Endothelial cell (in vitro differentiated cells): ENCODE measurements at regions not wholly inside any gene's neighbourhood (a gene's known extent, or its start where the extent isn't known, plus 50 kb on each side); places are given as distances from the start of the nearest gene placed in this dataset.

ENCODE experiments used
- DNase-seq: peaks from one replicate; pipeline ENCODE4 v3.0.0; 2021; ENCODE audit warnings: low spot score
- H3K27ac Mint-ChIP-seq: one replicate; pipeline ENCODE4 v1.8.0; 2021; ENCODE audit warnings: mixed read lengths, inconsistent platforms; ENCODE audit not compliant: unreplicated experiment
- H3K27me3 Mint-ChIP-seq: one replicate; pipeline ENCODE4 v1.8.0; 2021; ENCODE audit warnings: mild to moderate bottlenecking, moderate library complexity, mixed read lengths, inconsistent platforms; ENCODE audit not compliant: unreplicated experiment
- H3K36me3 Mint-ChIP-seq: one replicate; pipeline ENCODE4 v1.8.0; 2021; ENCODE audit warnings: mild to moderate bottlenecking, low read depth, mixed read lengths, inconsistent platforms; ENCODE audit not compliant: unreplicated experiment
- H3K4me1 Mint-ChIP-seq: one replicate; pipeline ENCODE4 v1.8.0; 2021; ENCODE audit warnings: mild to moderate bottlenecking, mixed read lengths, inconsistent platforms; ENCODE audit not compliant: unreplicated experiment
- H3K4me3 Mint-ChIP-seq: one replicate; pipeline ENCODE4 v1.8.0; 2021; ENCODE audit warnings: mild to moderate bottlenecking, mixed read lengths, inconsistent platforms; ENCODE audit not compliant: unreplicated experiment
- H3K9me3 Mint-ChIP-seq: one replicate; pipeline ENCODE4 v1.8.0; 2021; ENCODE audit warnings: mixed read lengths, inconsistent platforms; ENCODE audit not compliant: unreplicated experiment
- CTCF ChIP-seq: fragments of 200-600 bp; sonication (generic); IDR thresholded peaks from one replicate; pipeline ENCODE4 v1.5.0; 2021; ENCODE audit warnings: antibody characterized with exemption; ENCODE audit not compliant: unreplicated experiment

GRCh38 chr5:42026446-42026845 is 101.4 kb downstream of the FBXO4 start:
- Mint-ChIP-seq H3K36me3 (no peaks in the 10 kb centered on the region), H3K9me3 (no peaks in the 10 kb centered on the region), H3K27ac (no peak overlapping the region), H3K27me3 (no peaks in the 10 kb centered on the region), H3K4me3 (no peak overlapping the region), H3K4me1 (no peaks in the 10 kb centered on the region)
- no peak for TF ChIP-seq CTCF
- DNase-seq, result no peak

GRCh38 chr5:42032137-42032536 is 107.1 kb downstream of the FBXO4 start:
- DNase-seq, result no peak
- H3K27me3 Mint-ChIP-seq, result no peaks in the 10 kb centered on the region
- no peak overlapping the region for H3K27ac Mint-ChIP-seq
- H3K4me3 Mint-ChIP-seq, result no peak overlapping the region
- H3K9me3 Mint-ChIP-seq, result no peaks in the 10 kb centered on the region
- H3K4me1 Mint-ChIP-seq, result no peaks in the 10 kb centered on the region
- TF ChIP-seq CTCF, result no peak
- H3K36me3 Mint-ChIP-seq, result no peaks in the 10 kb centered on the region

GRCh38 chr5:42035526-42035925 is 110.4 kb downstream of the FBXO4 start:
- Mint-ChIP-seq H3K9me3 (no peaks in the 10 kb centered on the region), H3K36me3 (no peaks in the 10 kb centered on the region), H3K27ac (no peak overlapping the region), H3K4me1 (peaks cover 2% of the 10 kb centered on the region), H3K4me3 (no peak overlapping the region), H3K27me3 (no peaks in the 10 kb centered on the region)
- no peak for DNase-seq
- no peak for TF ChIP-seq CTCF

DNA sequence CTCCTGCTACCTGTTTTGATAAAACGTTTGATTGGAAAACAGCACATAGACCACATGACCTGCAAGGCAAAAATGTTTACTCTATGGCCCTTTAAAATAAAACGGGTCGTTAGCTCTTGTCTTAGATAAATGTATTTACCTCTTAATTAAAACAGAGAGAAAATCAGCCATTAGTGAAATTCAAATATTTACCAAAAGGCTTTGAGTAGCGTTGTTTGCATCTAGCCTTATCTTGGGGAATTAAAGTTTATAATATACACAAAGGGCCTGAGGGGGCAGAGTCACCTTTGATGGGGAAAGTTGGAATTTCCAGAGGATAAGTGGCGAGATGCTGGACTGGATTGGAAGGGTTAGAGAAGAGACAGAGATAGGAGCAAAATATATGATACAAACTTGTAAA is 111.3 kb downstream of the FBXO4 start:
- H3K27me3 Mint-ChIP-seq, result no peaks in the 10 kb centered on the region
- no peaks in the 10 kb centered on the region for H3K9me3 Mint-ChIP-seq
- TF ChIP-seq CTCF, result no peak
- DNase-seq, result no peak
- peaks cover 2% of the 10 kb centered on the region for H3K4me1 Mint-ChIP-seq
- no peaks in the 10 kb centered on the region for H3K36me3 Mint-ChIP-seq
- H3K27ac Mint-ChIP-seq, result no peak overlapping the region
- H3K4me3 Mint-ChIP-seq, result no peak overlapping the region

DNA sequence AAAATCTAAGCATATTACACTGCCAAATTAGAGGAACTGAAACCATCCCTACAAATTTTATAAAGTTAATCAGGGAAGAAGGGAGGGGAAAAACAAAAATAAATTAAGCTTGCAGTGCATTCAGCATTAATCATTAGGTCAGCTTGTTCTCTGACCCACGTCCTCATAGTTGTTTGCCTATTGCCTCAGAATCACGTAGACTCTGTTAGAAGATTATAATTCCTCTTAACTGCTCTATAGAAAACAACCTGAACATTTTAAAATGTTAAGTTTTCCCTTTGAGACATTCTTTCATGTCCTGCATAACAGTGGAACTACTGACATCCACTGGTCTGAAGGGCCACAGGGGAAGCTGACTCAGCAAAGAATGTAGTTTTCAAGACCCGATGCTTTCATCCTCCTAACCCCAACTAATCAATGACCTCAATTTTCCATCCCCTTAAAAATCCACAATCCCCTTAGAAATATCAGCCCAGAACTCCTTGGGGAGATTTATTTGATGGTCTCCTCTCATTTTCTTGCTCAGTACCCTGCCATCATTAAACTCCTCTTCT is 112.4 kb downstream of the FBXO4 start:
- no peak for TF ChIP-seq CTCF
- Mint-ChIP-seq H3K36me3 (no peaks in the 10 kb centered on the region), H3K4me3 (no peak overlapping the region), H3K4me1 (peaks cover 2% of the 10 kb centered on the region), H3K9me3 (no peaks in the 10 kb centered on the region), H3K27me3 (no peaks in the 10 kb centered on the region), H3K27ac (no peak overlapping the region)
- no peak for DNase-seq
